HG02610 (cell line): ENCODE measurements at regions not wholly inside any gene's neighbourhood (a gene's known extent, or its start where the extent isn't known, plus 50 kb on each side); places are given as distances from the start of the nearest gene placed in this dataset.

ENCODE experiments used
- ATAC-seq: cut with Tn5 transposase; IDR thresholded peaks from one replicate; pipeline ENCODE4 v1.9.1; 2021; ENCODE audit warnings: mild to moderate bottlenecking, moderate library complexity; ENCODE audit not compliant: unreplicated experiment

DNA sequence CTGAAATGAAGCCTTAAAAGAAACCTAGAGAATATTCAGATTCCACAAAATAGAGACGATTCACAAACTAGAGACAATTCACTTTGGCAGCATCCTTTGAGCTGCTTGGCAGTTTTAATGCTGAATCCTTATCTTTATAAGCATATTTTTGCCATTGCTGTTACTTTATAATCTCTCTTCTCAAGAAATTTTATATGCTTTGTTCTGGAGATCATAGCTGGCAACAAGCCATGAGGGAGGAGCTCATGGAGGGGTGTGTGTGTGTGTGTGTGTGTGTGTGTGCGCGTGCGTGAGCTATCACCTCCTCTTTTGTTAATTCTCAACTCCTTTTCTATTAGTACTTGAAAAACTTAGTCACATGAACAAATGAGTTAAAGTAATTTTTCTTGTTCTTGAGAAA is 495.0 kb upstream of the RGMA start:
- ATAC-seq, result no peak

GRCh38 chr15:93583552-93583951 is 494.5 kb upstream of the RGMA start:
- no peak for ATAC-seq

GRCh38 chr15:93570527-93570926 is 481.5 kb upstream of the RGMA start:
- ATAC-seq, result no peak

GRCh38 chr15:93566762-93567161 is 477.8 kb upstream of the RGMA start:
- ATAC-seq, result no peak

- ATAC-seq, result no peak
These were observed 476.2 kb upstream of the RGMA start for GRCh38 chr15:93565201-93565600.

- ATAC-seq, result no peak
These were observed 474.2 kb upstream of the RGMA start for GRCh38 chr15:93563218-93563617.

DNA sequence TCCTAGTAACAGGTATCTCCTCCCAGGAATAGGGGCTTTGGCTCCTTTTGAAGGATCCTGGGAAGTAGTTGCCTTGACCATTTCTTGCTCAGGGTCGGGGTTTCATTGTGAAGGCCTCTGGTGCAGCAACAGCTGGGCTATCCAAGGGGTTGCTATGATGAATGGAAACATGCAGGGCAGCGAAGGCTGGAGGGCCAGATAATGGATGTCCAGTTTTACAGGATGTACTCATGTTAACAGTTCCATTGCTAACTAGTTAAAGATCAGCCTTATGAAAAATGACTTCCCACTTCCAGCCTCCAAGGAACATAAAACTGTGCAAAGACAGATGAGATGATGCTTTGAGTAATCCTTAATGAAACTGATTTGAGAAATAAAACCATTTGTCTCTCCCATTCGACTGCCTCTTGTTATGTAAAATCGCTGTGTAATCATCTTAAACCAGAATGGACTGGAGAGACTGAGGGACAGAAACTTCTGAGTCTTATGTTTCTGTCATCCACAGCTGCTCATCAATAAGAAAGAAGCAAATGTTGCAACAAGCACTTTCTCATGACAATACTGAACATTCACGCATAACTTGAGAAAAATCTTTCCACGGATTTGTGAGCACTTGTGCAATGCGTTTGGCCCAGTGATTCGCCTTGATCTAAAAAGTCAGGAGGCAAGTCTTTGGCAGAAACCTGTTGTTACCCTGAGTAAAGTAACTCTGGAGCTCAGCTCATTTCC is 473.5 kb upstream of the RGMA start:
- no peak for ATAC-seq

DNA sequence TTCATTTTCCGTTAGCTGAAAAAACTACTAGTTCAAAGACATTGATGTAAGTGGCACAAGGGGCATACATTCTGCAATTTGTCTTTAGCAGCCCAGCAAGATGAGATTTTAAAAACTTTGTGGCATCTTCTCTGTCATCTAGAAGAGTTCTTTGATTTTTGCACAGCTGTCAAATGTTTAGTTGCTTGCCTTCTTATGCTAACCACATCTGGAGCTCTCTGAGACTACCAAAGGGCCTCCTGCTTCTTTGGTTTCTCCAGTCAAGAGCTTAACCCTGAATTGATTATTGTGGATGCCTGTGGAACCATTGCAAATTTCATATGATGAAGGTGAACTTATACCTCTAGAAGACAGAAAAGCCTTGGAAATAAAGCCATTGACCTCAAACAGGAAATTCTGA is 468.7 kb upstream of the RGMA start:
- ATAC-seq, result no peak

DNA sequence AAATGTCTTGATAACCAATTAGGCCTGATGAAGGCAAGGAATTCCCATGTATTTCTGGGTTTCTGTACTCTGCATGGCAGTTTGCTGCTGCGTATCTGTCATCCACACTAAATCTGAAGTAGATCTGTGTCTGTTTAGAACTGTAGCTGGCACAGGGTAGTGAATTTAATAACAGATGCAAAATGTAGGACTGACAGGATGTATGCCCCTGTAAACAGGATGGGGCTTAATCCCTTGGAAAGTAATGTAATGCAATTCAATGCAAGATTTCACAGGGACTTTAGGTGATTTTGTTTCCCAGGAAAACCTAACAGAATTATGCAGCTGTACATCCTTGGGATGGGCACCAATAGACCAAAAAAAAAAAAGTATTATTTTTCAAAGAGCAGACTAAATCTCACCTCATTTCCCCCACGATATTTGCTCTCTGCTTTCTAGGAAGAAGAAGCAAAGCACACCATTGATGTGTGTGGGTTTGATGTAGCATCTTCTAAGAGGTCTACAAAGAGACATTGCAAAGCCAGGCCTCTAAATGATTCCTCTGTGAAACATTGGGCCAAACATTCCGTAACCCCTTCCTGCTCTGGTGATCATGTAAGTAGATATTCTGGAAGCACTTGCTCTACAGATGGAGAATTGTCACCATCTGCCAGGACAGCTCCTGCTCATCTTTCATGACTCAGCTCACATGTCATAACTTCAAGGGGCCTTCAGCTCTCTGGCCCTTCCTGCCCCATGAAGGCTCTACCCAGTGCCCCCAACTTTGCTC is 464.3 kb upstream of the RGMA start:
- ATAC-seq, result no peak

GRCh38 chr15:93543093-93543492 is 454.1 kb upstream of the RGMA start:
- ATAC-seq, result no peak

GRCh38 chr15:93527374-93528050 is 438.5 kb upstream of the RGMA start:
- ATAC-seq, result no peak

GRCh38 chr15:93524432-93524831 is 435.4 kb upstream of the RGMA start:
- no peak for ATAC-seq

DNA sequence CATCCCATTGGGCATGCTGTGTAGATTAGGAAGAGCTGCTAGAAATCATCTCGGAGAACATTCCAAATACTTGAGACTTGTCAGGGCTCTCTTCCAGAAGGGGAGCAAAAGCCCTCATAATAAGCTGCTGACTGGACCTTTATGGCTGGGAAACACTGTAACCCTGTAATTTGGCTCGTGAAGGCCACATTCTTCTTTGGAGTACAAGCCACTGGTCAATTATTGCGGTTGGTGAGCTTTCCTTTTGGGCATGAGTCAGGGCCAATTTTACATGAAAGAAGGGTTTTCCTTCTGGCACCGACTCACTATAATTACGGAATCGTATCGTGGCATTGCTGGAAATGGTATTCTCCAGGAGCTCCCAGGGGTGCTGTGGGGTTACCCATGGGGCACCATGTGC is 434.5 kb upstream of the RGMA start:
- no peak for ATAC-seq

- no peak for ATAC-seq
These were observed 431.2 kb upstream of the RGMA start for GRCh38 chr15:93520206-93520605.

GRCh38 chr15:93519599-93519998 is 430.6 kb upstream of the RGMA start:
- no peak for ATAC-seq

- ATAC-seq, result no peak
These were observed 428.2 kb upstream of the RGMA start for GRCh38 chr15:93517176-93517575.

- ATAC-seq, result no peak
These were observed 426.4 kb upstream of the RGMA start for GRCh38 chr15:93515256-93516051.

DNA sequence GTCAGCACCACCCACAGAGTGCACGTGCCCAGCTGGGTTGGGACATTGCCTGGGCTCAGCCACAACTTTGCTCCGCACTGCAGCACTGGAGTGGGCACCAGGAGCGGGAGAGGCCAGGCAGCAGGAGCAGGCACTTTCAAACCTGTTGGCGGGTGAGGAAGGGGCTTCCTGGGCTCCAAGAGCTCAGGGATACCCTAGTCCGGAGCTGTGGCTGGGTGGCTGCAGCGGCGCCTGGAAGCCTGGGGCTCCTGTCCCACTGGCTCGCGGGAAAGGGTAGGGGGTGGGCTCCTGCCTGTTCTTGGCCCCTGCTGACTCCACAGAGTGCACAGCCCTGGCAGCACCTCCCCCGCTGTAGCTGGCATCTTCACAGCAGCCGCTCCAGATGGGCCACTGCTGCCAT is 417.6 kb upstream of the RGMA start:
- no peak for ATAC-seq

- ATAC-seq, result no peak
These were observed 416.5 kb upstream of the RGMA start for GRCh38 chr15:93505506-93505905.

DNA sequence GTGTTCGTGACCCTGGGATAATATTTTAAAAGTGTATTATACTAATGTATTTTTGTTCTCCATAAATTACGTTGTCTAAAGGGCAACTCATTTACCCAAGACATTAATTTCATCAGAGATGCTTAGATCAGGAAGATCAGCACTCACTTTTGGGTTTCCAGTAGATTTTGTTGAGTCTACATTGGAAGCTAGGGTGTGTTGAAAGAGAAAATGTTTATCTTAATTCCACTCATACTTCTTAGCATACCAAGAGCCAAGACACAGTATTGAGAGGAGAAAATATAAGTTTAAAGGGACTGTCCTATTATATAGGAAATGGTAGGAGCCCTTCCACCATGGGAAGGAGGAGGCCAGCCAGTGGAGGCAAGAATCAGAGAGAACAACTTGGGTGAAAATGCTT is 412.9 kb upstream of the RGMA start:
- no peak for ATAC-seq

- no peak for ATAC-seq
These were observed 411.1 kb upstream of the RGMA start for GRCh38 chr15:93500155-93500554.
